Parathyroid adenoma (tissue), 2 donors: ENCODE measurements at regions not wholly inside any gene's neighbourhood (a gene's known extent, or its start where the extent isn't known, plus 50 kb on each side); places are given as distances from the start of the nearest gene placed in this dataset.

Experiments
- H2AFZ ChIP-seq: fragments of 300-600 bp; sonication (generic); one replicate; pipeline ENCODE4 v1.7.0; 2017; ENCODE audit warnings: antibody characterized with exemption, mild to moderate bottlenecking
- H3K27ac ChIP-seq: fragments of 300-600 bp; sonication (generic); one replicate; pipeline ENCODE4 v1.7.0; 2017
- H3K27me3 ChIP-seq: fragments of 300-600 bp; sonication (generic); one replicate; pipeline ENCODE4 v1.7.0; 2017; ENCODE audit warnings: low read length; ENCODE audit not compliant: control insufficient read depth, insufficient read depth
- H3K36me3 ChIP-seq: fragments of 300-600 bp; sonication (generic); one replicate; pipeline ENCODE4 v1.7.0; 2017; ENCODE audit warnings: low read length; ENCODE audit not compliant: control insufficient read depth, insufficient read depth
- H3K4me1 ChIP-seq: fragments of 300-600 bp; sonication (generic); one replicate; pipeline ENCODE4 v1.7.0; 2017; ENCODE audit warnings: control low read depth
- H3K4me2 ChIP-seq: fragments of 300-600 bp; sonication (generic); one replicate; pipeline ENCODE4 v1.7.0; 2017; ENCODE audit warnings: low read length
- H3K4me3 ChIP-seq: fragments of 300-600 bp; sonication (generic); one replicate; pipeline ENCODE4 v1.7.0; 2017; ENCODE audit warnings: low read depth, low read length
- H3K79me2 ChIP-seq: fragments of 300-600 bp; sonication (generic); one replicate; pipeline ENCODE4 v1.7.0; 2017; ENCODE audit warnings: control low read depth
- H3K9ac ChIP-seq: fragments of 300-600 bp; sonication (generic); one replicate; pipeline ENCODE4 v1.7.0; 2017; ENCODE audit warnings: mild to moderate bottlenecking
- H3K9me3 ChIP-seq: fragments of 300-600 bp; sonication (generic); one replicate; pipeline ENCODE4 v1.7.0; 2017; ENCODE audit warnings: low read length; ENCODE audit not compliant: control insufficient read depth
- CTCF ChIP-seq: fragments of 300-600 bp; sonication (generic); IDR thresholded peaks from one replicate; pipeline ENCODE4 v1.7.0; 2017; ENCODE audit warnings: antibody characterized with exemption, mild to moderate bottlenecking
- donor health status: primary hyperparathyroidism.

- no peaks in the 10 kb centered on the region for H3K27me3 ChIP-seq
- H3K36me3 ChIP-seq, result no peaks in the 10 kb centered on the region
- H3K4me2 ChIP-seq, result peak overlapping the region; percentile 17
- peak overlapping the region; percentile 49 for H2AFZ ChIP-seq
- H3K27ac ChIP-seq, result no peak overlapping the region
- H3K9me3 ChIP-seq, result no peaks in the 10 kb centered on the region
- H3K4me1 ChIP-seq, result peaks cover 4% of the 10 kb centered on the region
- no peaks in the 10 kb centered on the region for H3K79me2 ChIP-seq
- H3K4me3 ChIP-seq, result no peak overlapping the region
- H3K9ac ChIP-seq, result no peak overlapping the region
- peak; percentile 47 for TF ChIP-seq CTCF
These were observed 288.8 kb downstream of the CASP12 start for GRCh38 chr11:104609311-104610085.

GRCh38 chr11:104602643-104603042 lies 295.6 kb downstream of the CASP12 start:
- H3K79me2 ChIP-seq, result no peaks in the 10 kb centered on the region
- H3K4me2 ChIP-seq, result no peak overlapping the region
- no peaks in the 10 kb centered on the region for H3K9me3 ChIP-seq
- no peak overlapping the region for H3K9ac ChIP-seq
- no peak overlapping the region for H3K27ac ChIP-seq
- TF ChIP-seq CTCF, result no peak
- H2AFZ ChIP-seq, result no peak overlapping the region
- no peak overlapping the region for H3K4me3 ChIP-seq
- no peaks in the 10 kb centered on the region for H3K4me1 ChIP-seq
- H3K36me3 ChIP-seq, result no peaks in the 10 kb centered on the region
- no peaks in the 10 kb centered on the region for H3K27me3 ChIP-seq

GRCh38 chr11:104594228-104594958 lies 303.9 kb downstream of the CASP12 start:
- Histone ChIP-seq H3K27ac (no peak overlapping the region), H3K36me3 (no peaks in the 10 kb centered on the region), H3K4me2 (no peak overlapping the region), H3K79me2 (no peaks in the 10 kb centered on the region), H3K4me3 (no peak overlapping the region), H3K9me3 (no peaks in the 10 kb centered on the region), H3K9ac (no peak overlapping the region), H2AFZ (no peak overlapping the region), H3K27me3 (no peaks in the 10 kb centered on the region), H3K4me1 (no peaks in the 10 kb centered on the region)
- TF ChIP-seq CTCF, result no peak

GRCh38 chr11:104588970-104589369 lies 309.3 kb downstream of the CASP12 start:
- Histone ChIP-seq H2AFZ (no peak overlapping the region), H3K4me3 (no peak overlapping the region), H3K9ac (no peak overlapping the region), H3K36me3 (no peaks in the 10 kb centered on the region), H3K4me1 (no peaks in the 10 kb centered on the region), H3K27me3 (no peaks in the 10 kb centered on the region), H3K4me2 (no peak overlapping the region), H3K79me2 (no peaks in the 10 kb centered on the region), H3K27ac (no peak overlapping the region), H3K9me3 (no peaks in the 10 kb centered on the region)
- TF ChIP-seq CTCF, result no peak
